H1 (cell line): ENCODE measurements at regions not wholly inside any gene's neighbourhood (a gene's known extent, or its start where the extent isn't known, plus 50 kb on each side); places are given as distances from the start of the nearest gene placed in this dataset.

Source experiments
- ASH2L ChIP-seq: fragments of 200-600, 300-600 bp; sonication (generic); IDR thresholded peaks from one replicate; pipeline ENCODE4 v1.7.1; 2017; ENCODE audit warnings: low read length
- EP300 ChIP-seq, 2 experiments: IDR thresholded peaks; 1 replicate in 1 of 2; 2 replicates in 1 of 2; pipeline ENCODE4 v1.6.1; 2011 to 2012; ENCODE audit warnings: low read depth in 2 of 2, low read length in 2 of 2, mild to moderate bottlenecking in 2 of 2, borderline replicate concordance in 1 of 2, inconsistent platforms in 1 of 2, moderate library complexity in 1 of 2
- SP4 ChIP-seq: IDR thresholded peaks from 2 replicates; pipeline ENCODE4 v1.6.1; 2012; ENCODE audit warnings: low read length, inconsistent platforms

- TF ChIP-seq ASH2L = no peak
- no peak for TF ChIP-seq EP300 (IDR thresholded peaks at IDR 0.05; ENCODE audit: borderline replicate concordance in 1 of 2, low read depth in 2 of 2, low read length in 2 of 2)
- no peak for TF ChIP-seq SP4
Measured at GRCh38 chr7:32248522-32248921, 178.3 kb upstream of the PDE1C start (continued).
